Amygdala (tissue), 56 donors: ENCODE measurements at regions not wholly inside any gene's neighbourhood (a gene's known extent, or its start where the extent isn't known, plus 50 kb on each side); places are given as distances from the start of the nearest gene placed in this dataset.
"Not testable (repeated sequence)": the region's sequence is repeated elsewhere in the genome, so short reads cannot be mapped to it uniquely, and the experiment has no call there.

Source experiments
- DNase-seq, 56 donors: peaks; one replicate each; lab custom pipeline; 2025; lab: John Stamatoyannopoulos, UW

DNA sequence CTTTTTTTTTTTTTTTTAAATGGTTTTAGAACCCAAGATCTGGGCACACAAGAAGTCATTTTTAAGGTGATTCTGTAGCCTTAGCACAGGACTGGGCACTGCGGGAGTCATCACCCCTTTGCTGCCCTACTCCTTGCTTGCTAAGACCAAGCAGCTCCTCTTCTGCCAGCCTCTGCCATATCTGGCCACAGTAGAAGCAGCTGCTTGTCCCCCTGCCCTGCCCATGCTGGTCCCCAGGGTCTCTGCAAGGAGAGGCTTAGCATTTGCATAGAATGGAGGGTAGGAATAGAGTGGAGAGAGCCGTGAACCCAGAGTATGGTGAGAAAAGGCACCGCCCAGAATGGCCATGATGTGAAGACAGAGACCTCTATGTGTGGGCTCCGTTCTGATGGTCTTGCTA is 109.3 kb downstream of the ADRA2C start:
- no peak for DNase-seq

- DNase-seq = not testable (repeated sequence)
Measured at GRCh38 chr4:3876057-3876845, 110.1 kb downstream of the ADRA2C start.

- no peak for DNase-seq
Measured at GRCh38 chr4:3877236-3877635, 111.1 kb downstream of the ADRA2C start.

- DNase-seq = no peak
Measured at GRCh38 chr4:3877868-3878267, 111.7 kb downstream of the ADRA2C start.

GRCh38 chr4:3878678-3879077 is 112.5 kb downstream of the ADRA2C start:
- no peak for DNase-seq

GRCh38 chr4:3879681-3880614 is 113.8 kb downstream of the ADRA2C start:
- no peak for DNase-seq

DNA sequence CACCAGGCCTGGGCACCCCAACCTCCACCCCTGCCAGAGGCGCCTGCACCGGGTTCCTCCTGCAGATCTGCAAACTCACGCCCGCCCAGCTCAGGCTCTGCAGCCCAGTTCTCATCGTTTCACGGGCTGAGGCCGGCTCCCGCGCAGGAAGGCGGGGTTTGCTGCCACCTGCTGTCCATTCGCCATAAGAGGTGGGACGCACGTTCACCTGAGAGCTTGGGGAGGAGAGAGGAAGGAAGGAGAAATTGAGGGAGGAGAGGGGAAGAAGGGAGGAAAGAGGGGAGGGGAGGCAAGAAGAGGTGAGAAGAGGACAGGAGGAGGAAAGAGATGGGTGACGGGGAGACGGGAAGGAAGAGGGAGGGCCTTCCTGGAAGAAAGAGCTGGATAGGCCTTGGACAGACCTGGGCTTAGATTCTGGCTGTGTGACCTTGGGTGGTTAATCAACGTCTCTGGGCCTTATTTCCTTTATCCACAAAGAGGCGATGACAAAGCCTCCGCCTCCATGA is 114.5 kb downstream of the ADRA2C start:
- peak in 45 of 56 donors; percentile 7 to 76 (median 41) for DNase-seq

DNA sequence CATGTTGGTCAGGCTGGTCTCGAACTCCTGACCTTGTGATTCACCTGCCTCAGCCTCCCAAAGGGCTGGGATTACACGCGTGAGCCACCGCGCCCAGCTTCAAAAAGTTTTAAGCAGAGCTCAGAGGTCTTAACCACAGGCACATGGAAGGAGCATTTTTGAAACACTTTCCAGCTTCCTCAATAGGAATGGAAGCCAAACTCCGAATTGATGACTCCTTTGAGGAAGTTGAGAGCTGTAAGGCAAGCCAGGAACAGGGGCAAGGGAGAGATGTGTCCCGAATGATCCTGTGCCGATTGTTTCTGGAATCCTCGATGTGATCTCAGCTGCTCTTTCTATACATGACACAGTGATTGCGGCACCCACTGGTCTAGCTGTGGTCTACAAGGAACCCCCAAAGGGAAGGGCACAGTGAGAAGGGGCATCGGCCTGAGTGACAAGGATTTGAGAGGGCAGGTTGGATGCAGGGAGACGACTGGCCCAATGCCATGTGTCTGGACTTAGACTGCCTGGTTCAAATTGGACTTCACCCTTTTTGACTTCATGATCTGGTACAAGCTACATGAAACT is 116.2 kb downstream of the ADRA2C start:
- DNase-seq = not testable (repeated sequence)

GRCh38 chr4:3884261-3884660 is 118.1 kb downstream of the ADRA2C start:
- DNase-seq = not testable (repeated sequence)

DNA sequence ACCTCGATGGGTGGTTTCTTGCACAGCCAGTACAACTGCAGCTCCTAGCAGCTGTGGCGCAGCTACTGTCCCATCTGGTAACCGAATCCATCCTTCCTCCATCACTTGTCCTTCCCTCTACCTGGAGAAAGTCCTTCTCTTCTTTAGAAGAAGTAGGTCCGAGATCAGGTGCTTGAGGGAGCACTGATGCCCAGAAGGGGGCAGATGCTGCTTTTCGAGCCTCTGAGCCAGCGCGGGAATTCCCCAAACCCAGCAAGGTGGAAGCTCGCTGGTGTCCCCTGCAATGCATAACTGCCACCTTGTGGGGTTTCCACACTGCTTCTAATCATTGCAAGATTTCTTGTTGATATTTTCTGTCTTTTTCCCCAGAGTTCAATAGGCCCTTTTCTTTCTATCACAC is 127.4 kb downstream of the ADRA2C start:
- DNase-seq = not testable (repeated sequence)

GRCh38 chr4:3894086-3894959 is 128.1 kb downstream of the ADRA2C start:
- DNase-seq = not testable (repeated sequence)

DNA sequence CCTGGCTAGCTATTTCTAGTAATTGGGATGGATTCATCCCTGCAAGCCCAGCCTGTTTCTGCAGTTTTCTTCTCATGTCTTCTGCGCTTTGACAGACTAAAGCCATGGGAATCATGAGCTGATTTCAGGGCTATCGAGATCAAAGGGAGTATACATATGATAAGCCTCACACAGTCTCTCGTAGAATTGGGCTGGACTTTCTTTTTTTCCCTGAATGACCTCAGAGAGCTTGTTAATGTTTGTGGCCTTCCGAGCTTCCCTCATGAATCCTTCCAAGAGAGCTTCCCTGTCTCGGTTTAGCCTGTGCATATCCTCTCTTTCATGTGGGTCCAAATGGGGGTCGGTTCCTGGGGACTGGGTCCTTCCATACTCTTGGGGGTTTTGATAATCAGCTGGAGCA is 130.3 kb downstream of the ADRA2C start:
- DNase-seq = no peak

- not testable (repeated sequence) for DNase-seq
Measured at GRCh38 chr4:3896871-3897578, 130.8 kb downstream of the ADRA2C start.

DNA sequence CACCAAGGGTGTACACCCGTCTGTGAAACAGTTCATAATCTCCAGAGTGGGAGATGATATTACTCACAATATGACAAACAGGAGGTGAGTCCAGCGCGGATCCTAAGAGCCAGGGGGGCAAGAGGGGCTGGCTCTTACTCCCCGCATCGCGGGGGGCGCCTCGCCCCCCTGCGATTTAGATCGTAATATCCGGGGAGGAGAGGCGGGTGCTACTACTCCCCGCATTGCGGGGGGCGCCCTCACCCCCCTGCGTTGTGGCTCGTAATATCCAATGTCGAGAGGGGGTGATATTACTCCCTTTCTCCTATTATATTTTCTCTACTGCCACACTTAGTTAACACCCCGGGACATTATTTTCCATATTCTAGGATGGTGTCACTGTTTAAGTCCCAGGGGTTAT is 131.9 kb downstream of the ADRA2C start:
- DNase-seq = no peak

- DNase-seq = not testable (repeated sequence)
Measured at GRCh38 chr4:3898928-3899327, 132.7 kb downstream of the ADRA2C start.

DNA sequence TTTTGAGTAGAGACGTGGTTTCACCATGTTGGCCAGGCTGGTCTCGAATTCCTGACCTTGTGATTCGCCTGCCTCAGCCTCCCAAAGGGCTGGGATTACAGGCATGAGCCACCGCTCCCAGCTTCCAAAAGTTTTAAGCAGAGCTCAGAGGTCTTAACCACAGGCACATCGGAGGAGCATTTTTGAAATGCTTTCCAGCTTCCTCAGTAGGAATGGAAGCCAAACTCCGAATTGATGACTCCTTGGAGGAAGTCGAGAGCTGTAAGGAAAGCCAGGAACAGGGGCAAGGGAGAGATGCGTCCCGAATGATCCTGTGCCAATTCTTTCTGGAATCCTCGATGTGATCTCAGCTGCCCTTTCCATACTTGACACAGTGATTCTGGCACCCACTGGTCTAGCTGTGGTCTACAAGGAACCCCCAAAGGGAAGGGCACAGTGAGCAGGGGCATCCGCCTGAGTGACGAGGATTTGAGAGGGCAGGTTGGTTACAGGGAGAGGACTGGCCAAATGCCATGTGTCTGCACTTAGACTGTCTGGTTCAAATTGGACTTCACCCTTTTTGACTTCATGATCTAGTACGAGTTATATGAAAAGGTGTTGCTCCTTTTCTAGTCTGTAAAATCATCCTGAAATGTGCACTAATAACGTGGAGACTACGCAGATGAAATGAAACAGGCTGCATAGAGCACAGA is 138.2 kb downstream of the ADRA2C start:
- DNase-seq = not testable (repeated sequence)

DNA sequence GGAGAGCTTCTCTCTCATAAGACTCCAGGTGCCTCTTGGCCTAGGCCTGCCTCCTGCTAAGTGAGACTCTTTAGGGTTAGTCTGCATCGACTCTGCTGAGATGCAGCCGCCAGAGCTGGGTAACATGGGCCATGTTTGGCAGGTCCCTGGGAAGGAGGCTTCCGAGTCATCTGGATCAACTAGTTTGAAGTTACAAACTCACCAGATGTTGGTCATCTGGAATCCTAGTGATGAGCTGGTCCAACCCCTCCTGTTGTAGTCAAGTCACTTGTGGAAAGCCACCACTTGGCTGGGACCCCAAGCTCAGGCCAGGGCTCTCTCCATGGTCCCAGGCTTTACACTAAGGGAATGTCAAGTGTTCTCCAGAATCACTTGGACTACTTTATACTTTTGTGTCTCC is 143.4 kb downstream of the ADRA2C start:
- not testable (repeated sequence) for DNase-seq

DNA sequence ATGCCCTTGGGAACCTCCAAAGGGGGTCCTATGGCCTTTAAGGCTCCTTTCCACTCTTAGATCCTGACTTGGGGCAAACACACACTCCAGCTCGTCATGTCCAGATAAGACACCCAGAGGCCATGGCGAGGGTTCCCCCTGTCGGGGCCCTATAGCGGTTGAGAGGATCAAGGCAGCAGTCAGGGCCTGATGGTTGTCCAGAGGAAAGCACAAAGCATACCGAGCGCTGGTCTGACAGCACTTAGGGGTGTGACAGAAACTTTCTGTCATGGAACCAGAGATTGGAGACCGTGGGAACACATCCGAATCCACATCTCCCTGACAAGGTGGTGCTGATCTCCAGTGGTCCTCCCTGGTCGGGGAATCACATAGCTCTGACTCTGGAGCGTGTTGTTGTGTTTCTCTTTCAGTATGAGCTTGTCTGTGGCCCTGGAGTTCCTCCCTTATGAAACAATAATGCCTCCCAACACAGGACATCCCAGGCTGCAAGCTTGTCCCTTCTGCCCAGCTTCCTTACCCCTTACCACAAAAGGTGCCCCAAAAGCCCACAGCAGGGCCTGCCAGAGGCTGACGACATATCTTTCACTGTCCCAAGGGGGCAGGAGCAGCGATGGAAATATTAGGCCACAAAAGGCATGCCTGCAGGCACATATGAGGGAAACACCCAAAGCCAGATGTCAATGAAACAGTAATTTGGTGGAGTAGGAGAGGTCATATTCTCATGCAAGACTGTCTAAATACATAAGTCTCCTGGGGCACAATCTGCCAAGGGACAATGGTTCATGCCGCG is 144.2 kb downstream of the ADRA2C start:
- not testable (repeated sequence) for DNase-seq
